Activated naive CD4-positive, alpha-beta T cell treated with anti-CD3 and anti-CD28 coated beads for 36 hours (primary cell): ENCODE measurements at regions not wholly inside any gene's neighbourhood (a gene's known extent, or its start where the extent isn't known, plus 50 kb on each side); places are given as distances from the start of the nearest gene placed in this dataset.

Experiments
- CTCF ChIA-PET: fragments of 350-600 bp; sonication (Branson Sonifier 250); formaldehyde crosslinking; loops from one replicate; lab custom pipeline; 2021; ENCODE audit warnings: antibody characterized with exemption; lab: Charles Lee
- DNase-seq: peaks from one replicate; pipeline ENCODE4 v3.0.0-alpha.2; 2020
- H3K27ac Mint-ChIP-seq: one replicate; pipeline ENCODE4 v1.8.0; 2021; ENCODE audit warnings: mild to moderate bottlenecking, mixed read lengths
- H3K27me3 Mint-ChIP-seq: one replicate; pipeline ENCODE4 v1.8.0; 2021; ENCODE audit warnings: low read depth, mixed read lengths
- H3K36me3 Mint-ChIP-seq: one replicate; pipeline ENCODE4 v1.8.0; 2021; ENCODE audit warnings: low read depth, mixed read lengths
- H3K4me1 Mint-ChIP-seq: one replicate; pipeline ENCODE4 v1.8.0; 2021; ENCODE audit warnings: low read depth, mixed read lengths
- H3K4me3 Mint-ChIP-seq: one replicate; pipeline ENCODE4 v1.8.0; 2021; ENCODE audit warnings: mild to moderate bottlenecking, moderate library complexity, mixed read lengths
- H3K9me3 Mint-ChIP-seq: one replicate; pipeline ENCODE4 v1.8.0; 2021; ENCODE audit warnings: mixed read lengths
- intact Hi-C: fragments of 100-400 bp; cut with micrococcal nuclease; formaldehyde crosslinking; loops from one replicate; pipeline ENCODE4 v1.15.1; 2023

GRCh38 chr4:56102601-56103000 is 153.9 kb downstream of the CEP135 start:
- Mint-ChIP-seq H3K27me3 (no peaks in the 10 kb centered on the region), H3K27ac (no peak overlapping the region), H3K36me3 (no peaks in the 10 kb centered on the region), H3K4me1 (no peaks in the 10 kb centered on the region), H3K9me3 (no peaks in the 10 kb centered on the region), H3K4me3 (no peak overlapping the region)
- CTCF ChIA-PET, result no interaction called here
- no peak for DNase-seq
- intact Hi-C loops, result no loop called here

- no peaks in the 10 kb centered on the region for H3K36me3 Mint-ChIP-seq
- no peaks in the 10 kb centered on the region for H3K27me3 Mint-ChIP-seq
- H3K9me3 Mint-ChIP-seq, result no peaks in the 10 kb centered on the region
- H3K4me1 Mint-ChIP-seq, result no peaks in the 10 kb centered on the region
- intact Hi-C loops, result no loop called here
- no peak overlapping the region for H3K27ac Mint-ChIP-seq
- CTCF ChIA-PET, result no interaction called here
- no peak overlapping the region for H3K4me3 Mint-ChIP-seq
- no peak for DNase-seq
These were observed 150.6 kb downstream of the CEP135 start for GRCh38 chr4:56099378-56099786.

- no peak overlapping the region for H3K27ac Mint-ChIP-seq
- CTCF ChIA-PET, result no interaction called here
These were observed 144.8 kb downstream of the CEP135 start for GRCh38 chr4:56093576-56093975.

GRCh38 chr4:56092540-56092939 is 143.8 kb downstream of the CEP135 start:
- CTCF ChIA-PET, result no interaction called here
- H3K9me3 Mint-ChIP-seq, result no peaks in the 10 kb centered on the region
- intact Hi-C loops, result no loop called here
- H3K27me3 Mint-ChIP-seq, result peaks cover 7% of the 10 kb centered on the region
- H3K36me3 Mint-ChIP-seq, result no peaks in the 10 kb centered on the region
- H3K4me1 Mint-ChIP-seq, result no peaks in the 10 kb centered on the region
- H3K27ac Mint-ChIP-seq, result no peak overlapping the region
- no peak overlapping the region for H3K4me3 Mint-ChIP-seq
- no peak for DNase-seq

More at GRCh38 chr4:56093576-56093975, 144.8 kb downstream of the CEP135 start:
- Mint-ChIP-seq H3K27me3 (peaks cover 7% of the 10 kb centered on the region), H3K9me3 (no peaks in the 10 kb centered on the region), H3K36me3 (no peaks in the 10 kb centered on the region), H3K4me1 (no peaks in the 10 kb centered on the region), H3K4me3 (no peak overlapping the region)
- no peak for DNase-seq
- intact Hi-C loops, result no loop called here

GRCh38 chr4:56086561-56086960 is 137.8 kb downstream of the CEP135 start:
- intact Hi-C loops, result no loop called here
- CTCF ChIA-PET, result no interaction called here
- no peaks in the 10 kb centered on the region for H3K36me3 Mint-ChIP-seq

GRCh38 chr4:56086073-56086541 is 137.4 kb downstream of the CEP135 start:
- H3K27ac Mint-ChIP-seq, result no peak overlapping the region
- intact Hi-C loops, result no loop called here
- peaks cover 2% of the 10 kb centered on the region for H3K27me3 Mint-ChIP-seq
- no peaks in the 10 kb centered on the region for H3K9me3 Mint-ChIP-seq
- DNase-seq, result no peak
- H3K4me3 Mint-ChIP-seq, result no peak overlapping the region
- H3K36me3 Mint-ChIP-seq, result no peaks in the 10 kb centered on the region
- no peaks in the 10 kb centered on the region for H3K4me1 Mint-ChIP-seq
- CTCF ChIA-PET, result no interaction called here

More at GRCh38 chr4:56086561-56086960, 137.8 kb downstream of the CEP135 start:
- no peaks in the 10 kb centered on the region for H3K4me1 Mint-ChIP-seq
- no peak overlapping the region for H3K27ac Mint-ChIP-seq
- H3K4me3 Mint-ChIP-seq, result no peak overlapping the region
- H3K9me3 Mint-ChIP-seq, result no peaks in the 10 kb centered on the region
- H3K27me3 Mint-ChIP-seq, result peaks cover 4% of the 10 kb centered on the region
- no peak for DNase-seq

GRCh38 chr4:56085275-56085674 is 136.5 kb downstream of the CEP135 start:
- intact Hi-C loops, result no loop called here
- H3K9me3 Mint-ChIP-seq, result no peaks in the 10 kb centered on the region
- H3K27ac Mint-ChIP-seq, result no peak overlapping the region
- no peak for DNase-seq
- no peak overlapping the region for H3K4me3 Mint-ChIP-seq
- H3K27me3 Mint-ChIP-seq, result peaks cover 2% of the 10 kb centered on the region
- H3K36me3 Mint-ChIP-seq, result no peaks in the 10 kb centered on the region
- H3K4me1 Mint-ChIP-seq, result no peaks in the 10 kb centered on the region
- CTCF ChIA-PET, result no interaction called here

GRCh38 chr4:56084851-56085250 is 136.1 kb downstream of the CEP135 start:
- no peak overlapping the region for H3K27ac Mint-ChIP-seq
- intact Hi-C loops, result no loop called here

More at GRCh38 chr4:56084851-56085250, 136.1 kb downstream of the CEP135 start:
- CTCF ChIA-PET, result no interaction called here
- H3K4me3 Mint-ChIP-seq, result no peak overlapping the region
- DNase-seq, result no peak
- no peaks in the 10 kb centered on the region for H3K9me3 Mint-ChIP-seq
- no peaks in the 10 kb centered on the region for H3K36me3 Mint-ChIP-seq
- H3K27me3 Mint-ChIP-seq, result peaks cover 2% of the 10 kb centered on the region
- no peaks in the 10 kb centered on the region for H3K4me1 Mint-ChIP-seq
